Stimulated activated memory B cell treated with anti-CD40 and anti-IgM and Interleukin-4, amounts not matched to agents 10 μg/mL and 1 μg/mL and 100 μg/mL, for 72 hours (primary cell): ENCODE measurements at regions not wholly inside any gene's neighbourhood (a gene's known extent, or its start where the extent isn't known, plus 50 kb on each side); places are given as distances from the start of the nearest gene placed in this dataset.
A peak's percentile ranks its signal among the peaks of the same experiment; 100 is the strongest.

Experiments used
- ATAC-seq: fragments of 150-1000 bp; cut with Tn5 transposase; 2 replicates; pipeline ENCODE4 v1.10.0; 2021
- H3K27ac Mint-ChIP-seq: one replicate; pipeline ENCODE4 v1.8.0; 2022; ENCODE audit warnings: mild to moderate bottlenecking, mixed read lengths
- H3K27me3 Mint-ChIP-seq: one replicate; pipeline ENCODE4 v1.8.0; 2022; ENCODE audit warnings: mixed read lengths
- H3K36me3 Mint-ChIP-seq: one replicate; pipeline ENCODE4 v1.8.0; 2022; ENCODE audit warnings: mixed read lengths
- H3K4me1 Mint-ChIP-seq: one replicate; pipeline ENCODE4 v1.8.0; 2022; ENCODE audit warnings: mixed read lengths
- H3K4me3 Mint-ChIP-seq: one replicate; pipeline ENCODE4 v1.8.0; 2022; ENCODE audit warnings: mild to moderate bottlenecking, moderate library complexity, mixed read lengths
- H3K9me3 Mint-ChIP-seq: one replicate; pipeline ENCODE4 v1.8.0; 2022; ENCODE audit warnings: mixed read lengths

- peaks cover 23% of the 10 kb centered on the region for H3K36me3 Mint-ChIP-seq
- H3K4me1 Mint-ChIP-seq, result peaks cover 6% of the 10 kb centered on the region
- no peaks in the 10 kb centered on the region for H3K27me3 Mint-ChIP-seq
- peaks cover 10% of the 10 kb centered on the region for H3K9me3 Mint-ChIP-seq
- ATAC-seq, result peak; percentile 39
- no peak overlapping the region for H3K4me3 Mint-ChIP-seq
- no peak overlapping the region for H3K27ac Mint-ChIP-seq
Measured at GRCh38 chr3:40624189-40624769, 99.5 kb downstream of the ZNF621 start.

DNA sequence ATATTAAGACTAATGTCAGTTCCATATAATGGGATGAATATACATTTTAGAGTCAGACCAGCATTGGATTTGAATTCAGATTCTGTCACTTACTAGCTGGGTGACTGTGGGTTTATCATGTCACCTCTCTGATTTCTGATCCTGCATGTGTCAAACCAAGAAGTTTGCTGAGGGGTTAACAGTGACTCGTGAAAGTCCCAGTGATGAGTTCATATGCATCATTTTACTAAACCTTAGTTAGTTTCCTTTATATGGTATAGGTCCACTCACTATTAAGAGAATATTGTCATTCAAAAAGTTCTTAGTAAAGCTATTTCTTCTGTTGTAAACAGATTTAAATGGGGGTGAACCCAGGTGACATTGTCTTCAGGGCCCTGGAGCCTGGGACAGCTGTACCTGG is 102.3 kb downstream of the ZNF621 start:
- H3K27me3 Mint-ChIP-seq, result no peaks in the 10 kb centered on the region
- H3K4me1 Mint-ChIP-seq, result no peaks in the 10 kb centered on the region
- no peak for ATAC-seq
- no peak overlapping the region for H3K27ac Mint-ChIP-seq
- H3K4me3 Mint-ChIP-seq, result no peak overlapping the region
- peaks cover 49% of the 10 kb centered on the region for H3K36me3 Mint-ChIP-seq
- H3K9me3 Mint-ChIP-seq, result peaks cover 15% of the 10 kb centered on the region

- Mint-ChIP-seq H3K27me3 (no peaks in the 10 kb centered on the region), H3K4me3 (no peak overlapping the region), H3K36me3 (peaks cover 56% of the 10 kb centered on the region), H3K4me1 (no peaks in the 10 kb centered on the region), H3K27ac (no peak overlapping the region), H3K9me3 (peaks cover 17% of the 10 kb centered on the region)
- ATAC-seq, result no peak
Measured at GRCh38 chr3:40628984-40629383, 104.2 kb downstream of the ZNF621 start.

DNA sequence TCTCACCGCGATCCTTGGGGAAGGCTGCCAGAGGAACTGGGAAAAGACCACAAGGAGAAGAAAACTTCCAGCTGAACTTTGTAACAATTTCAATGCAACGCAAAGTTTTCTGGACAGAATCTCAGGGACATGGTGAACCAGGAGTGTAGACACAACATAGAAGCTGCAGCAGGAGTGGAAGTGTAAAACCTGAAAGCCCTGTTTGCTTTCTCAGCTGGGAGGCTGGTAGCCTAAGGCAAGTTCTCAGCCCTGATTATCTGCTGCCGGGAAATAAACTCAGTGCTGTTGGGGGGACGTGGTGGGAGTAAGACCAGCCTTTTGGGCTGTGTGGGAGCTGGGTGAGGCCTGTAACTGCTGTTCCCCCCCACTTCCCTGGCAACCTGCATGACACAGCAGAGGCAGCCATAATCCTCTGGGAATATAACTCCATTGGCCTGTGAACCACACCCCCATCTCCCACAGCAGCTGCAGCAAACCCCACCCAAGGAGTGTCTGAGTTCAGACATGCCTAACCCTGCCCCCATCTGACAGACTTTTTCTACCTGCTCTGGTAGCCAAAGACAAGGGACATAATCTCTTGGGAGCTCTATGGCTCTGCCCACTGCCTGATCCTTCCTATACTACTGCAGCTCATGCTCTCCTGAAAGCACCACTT is 106.7 kb downstream of the ZNF621 start:
- peaks cover 24% of the 10 kb centered on the region for H3K9me3 Mint-ChIP-seq

GRCh38 chr3:40637906-40638305 is 113.1 kb downstream of the ZNF621 start:
- H3K27me3 Mint-ChIP-seq, result no peaks in the 10 kb centered on the region
- no peak overlapping the region for H3K4me3 Mint-ChIP-seq
- H3K27ac Mint-ChIP-seq, result no peak overlapping the region
- peaks cover 17% of the 10 kb centered on the region for H3K9me3 Mint-ChIP-seq
- ATAC-seq, result no peak
- H3K4me1 Mint-ChIP-seq, result peaks cover 4% of the 10 kb centered on the region
- H3K36me3 Mint-ChIP-seq, result peaks cover 53% of the 10 kb centered on the region

More for the DNA sequence above, 106.7 kb downstream of the ZNF621 start:
- Mint-ChIP-seq H3K4me1 (no peaks in the 10 kb centered on the region), H3K27ac (no peak overlapping the region), H3K27me3 (no peaks in the 10 kb centered on the region), H3K36me3 (peaks cover 61% of the 10 kb centered on the region), H3K4me3 (no peak overlapping the region)
- ATAC-seq, result no peak

DNA sequence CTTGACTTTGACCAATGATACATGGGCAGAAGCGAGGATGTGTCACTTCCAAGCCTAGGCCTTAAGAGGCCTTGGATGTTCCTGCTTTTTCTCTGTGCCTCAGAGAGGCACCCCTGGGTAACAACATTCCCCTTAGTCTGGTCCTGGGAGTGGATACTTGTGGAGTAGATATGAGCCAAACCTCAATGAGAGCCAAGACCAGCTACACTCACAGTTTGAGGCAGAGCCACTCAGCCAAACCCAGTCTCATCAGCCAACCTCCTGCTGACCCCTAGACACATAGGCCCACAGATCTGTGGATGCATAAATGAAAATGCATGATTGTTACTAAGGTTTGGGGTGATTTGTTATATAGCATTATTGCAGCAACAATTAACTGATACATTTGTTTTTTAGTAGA is 114.2 kb downstream of the ZNF621 start:
- ATAC-seq, result no peak
- H3K9me3 Mint-ChIP-seq, result peaks cover 17% of the 10 kb centered on the region
- no peaks in the 10 kb centered on the region for H3K27me3 Mint-ChIP-seq
- peaks cover 15% of the 10 kb centered on the region for H3K4me1 Mint-ChIP-seq
- H3K36me3 Mint-ChIP-seq, result peaks cover 59% of the 10 kb centered on the region
- no peak overlapping the region for H3K27ac Mint-ChIP-seq
- H3K4me3 Mint-ChIP-seq, result no peak overlapping the region

DNA sequence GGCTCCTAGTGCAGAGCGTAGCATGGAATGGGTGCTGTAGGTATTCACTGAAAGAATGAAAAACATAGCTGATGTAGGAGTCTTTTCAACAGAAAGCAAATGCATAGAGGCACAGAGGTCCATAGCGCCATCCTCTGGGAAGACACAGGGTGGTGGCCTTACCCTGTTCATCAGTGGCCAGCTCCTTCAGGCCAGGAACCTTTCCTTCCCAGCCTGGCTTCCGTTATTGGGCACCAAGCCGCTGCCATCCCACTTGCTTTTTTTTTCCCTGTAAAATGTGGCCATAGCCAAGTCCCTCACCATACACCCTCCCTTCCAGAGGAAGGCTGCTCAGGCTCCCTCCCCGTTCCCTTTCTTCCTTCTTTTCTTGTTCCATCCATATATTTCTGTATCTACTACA is 118.1 kb downstream of the ZNF621 start:
- H3K4me1 Mint-ChIP-seq, result peaks cover 17% of the 10 kb centered on the region
- H3K27me3 Mint-ChIP-seq, result no peaks in the 10 kb centered on the region
- H3K36me3 Mint-ChIP-seq, result peaks cover 55% of the 10 kb centered on the region
- no peak for ATAC-seq
- H3K27ac Mint-ChIP-seq, result no peak overlapping the region
- H3K4me3 Mint-ChIP-seq, result no peak overlapping the region
- peaks cover 9% of the 10 kb centered on the region for H3K9me3 Mint-ChIP-seq

GRCh38 chr3:40645883-40646282 is 121.1 kb downstream of the ZNF621 start:
- Mint-ChIP-seq H3K9me3 (peaks cover 3% of the 10 kb centered on the region), H3K27ac (no peak overlapping the region), H3K36me3 (peaks cover 39% of the 10 kb centered on the region), H3K4me3 (no peak overlapping the region), H3K27me3 (no peaks in the 10 kb centered on the region), H3K4me1 (peaks cover 17% of the 10 kb centered on the region)
- no peak for ATAC-seq

- no peaks in the 10 kb centered on the region for H3K4me1 Mint-ChIP-seq
- no peak for ATAC-seq
- no peak overlapping the region for H3K4me3 Mint-ChIP-seq
- H3K27me3 Mint-ChIP-seq, result no peaks in the 10 kb centered on the region
- peaks cover 21% of the 10 kb centered on the region for H3K36me3 Mint-ChIP-seq
- H3K9me3 Mint-ChIP-seq, result peaks cover under 1% of the 10 kb centered on the region
- H3K27ac Mint-ChIP-seq, result no peak overlapping the region
Measured at GRCh38 chr3:40649346-40649745, 124.6 kb downstream of the ZNF621 start.

- H3K4me1 Mint-ChIP-seq, result peaks cover 11% of the 10 kb centered on the region
- no peaks in the 10 kb centered on the region for H3K9me3 Mint-ChIP-seq
- no peak for ATAC-seq
- peaks cover 18% of the 10 kb centered on the region for H3K36me3 Mint-ChIP-seq
- H3K27me3 Mint-ChIP-seq, result no peaks in the 10 kb centered on the region
- H3K4me3 Mint-ChIP-seq, result no peak overlapping the region
- H3K27ac Mint-ChIP-seq, result no peak overlapping the region
Measured at GRCh38 chr3:40652072-40652471, 127.3 kb downstream of the ZNF621 start.

- Mint-ChIP-seq H3K27ac (no peak overlapping the region), H3K4me1 (peaks cover 11% of the 10 kb centered on the region), H3K4me3 (no peak overlapping the region), H3K9me3 (peaks cover 2% of the 10 kb centered on the region), H3K36me3 (peaks cover 19% of the 10 kb centered on the region), H3K27me3 (no peaks in the 10 kb centered on the region)
- no peak for ATAC-seq
Measured at GRCh38 chr3:40653001-40653400, 128.2 kb downstream of the ZNF621 start.

- no peak overlapping the region for H3K27ac Mint-ChIP-seq
- peaks cover 11% of the 10 kb centered on the region for H3K4me1 Mint-ChIP-seq
- no peak overlapping the region for H3K4me3 Mint-ChIP-seq
- peaks cover 20% of the 10 kb centered on the region for H3K36me3 Mint-ChIP-seq
- no peaks in the 10 kb centered on the region for H3K27me3 Mint-ChIP-seq
- H3K9me3 Mint-ChIP-seq, result peaks cover 5% of the 10 kb centered on the region
- no peak for ATAC-seq
Measured at GRCh38 chr3:40653878-40654277, 129.1 kb downstream of the ZNF621 start.

- Mint-ChIP-seq H3K36me3 (peaks cover 16% of the 10 kb centered on the region), H3K9me3 (peaks cover 5% of the 10 kb centered on the region), H3K4me1 (peaks cover 11% of the 10 kb centered on the region), H3K4me3 (no peak overlapping the region), H3K27me3 (no peaks in the 10 kb centered on the region), H3K27ac (no peak overlapping the region)
- ATAC-seq, result no peak
Measured at GRCh38 chr3:40655551-40655950, 130.8 kb downstream of the ZNF621 start.

DNA sequence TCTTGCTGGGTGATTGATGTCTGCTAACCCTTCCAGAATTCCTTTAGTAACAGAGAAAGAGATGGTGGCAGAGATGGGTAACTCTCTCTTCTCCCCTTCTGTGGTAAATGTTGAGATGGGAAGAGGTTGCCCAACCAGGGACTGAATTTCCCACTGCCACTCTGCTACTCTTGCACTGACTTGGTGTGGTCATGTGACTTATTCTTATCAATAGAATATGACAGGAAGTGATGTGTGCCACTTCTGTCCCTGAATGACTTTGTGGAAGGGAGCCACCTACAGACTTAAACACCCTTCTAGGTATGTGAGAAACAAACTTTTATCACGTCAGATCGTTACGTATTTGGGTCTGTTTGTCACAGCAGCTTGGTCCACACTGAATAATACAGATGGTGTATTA is 132.9 kb downstream of the ZNF621 start:
- H3K4me3 Mint-ChIP-seq, result no peak overlapping the region
- peaks cover 16% of the 10 kb centered on the region for H3K36me3 Mint-ChIP-seq
- H3K27me3 Mint-ChIP-seq, result no peaks in the 10 kb centered on the region
- H3K4me1 Mint-ChIP-seq, result peaks cover 11% of the 10 kb centered on the region
- ATAC-seq, result no peak
- peaks cover 5% of the 10 kb centered on the region for H3K9me3 Mint-ChIP-seq
- no peak overlapping the region for H3K27ac Mint-ChIP-seq

- no peak overlapping the region for H3K4me3 Mint-ChIP-seq
- no peak for ATAC-seq
- peaks cover 5% of the 10 kb centered on the region for H3K9me3 Mint-ChIP-seq
Measured at GRCh38 chr3:40658305-40658704, 133.5 kb downstream of the ZNF621 start.

GRCh38 chr3:40660554-40660953 is 135.8 kb downstream of the ZNF621 start:
- no peak overlapping the region for H3K27ac Mint-ChIP-seq
- H3K4me1 Mint-ChIP-seq, result peaks cover 11% of the 10 kb centered on the region
- H3K36me3 Mint-ChIP-seq, result peaks cover 20% of the 10 kb centered on the region
- peaks cover 5% of the 10 kb centered on the region for H3K9me3 Mint-ChIP-seq
- H3K4me3 Mint-ChIP-seq, result no peak overlapping the region
- no peak for ATAC-seq
- no peaks in the 10 kb centered on the region for H3K27me3 Mint-ChIP-seq

More at GRCh38 chr3:40658305-40658704, 133.5 kb downstream of the ZNF621 start:
- H3K27me3 Mint-ChIP-seq, result no peaks in the 10 kb centered on the region
- peaks cover 11% of the 10 kb centered on the region for H3K4me1 Mint-ChIP-seq
- peaks cover 16% of the 10 kb centered on the region for H3K36me3 Mint-ChIP-seq
- H3K27ac Mint-ChIP-seq, result no peak overlapping the region
